GM12891 (cell line): ENCODE measurements at regions not wholly inside any gene's neighbourhood (a gene's known extent, or its start where the extent isn't known, plus 50 kb on each side); places are given as distances from the start of the nearest gene placed in this dataset.

Experiments
- POLR2A ChIP-seq: IDR thresholded peaks from 2 replicates; pipeline ENCODE4 v1.6.1; 2011; ENCODE audit warnings: low read depth, low read length, control low read depth
- POLR2AphosphoS5 ChIP-seq: IDR thresholded peaks from 2 replicates; pipeline ENCODE4 v1.6.1; 2011; ENCODE audit warnings: low read depth, low read length, control low read depth
- SPI1 ChIP-seq: IDR thresholded peaks from 2 replicates; pipeline ENCODE4 v1.6.1; 2011; ENCODE audit warnings: low read depth, low read length, control low read depth
- TAF1 ChIP-seq: IDR thresholded peaks from 2 replicates; pipeline ENCODE4 v1.6.1; 2011; ENCODE audit warnings: low read depth, low read length, control low read depth

DNA sequence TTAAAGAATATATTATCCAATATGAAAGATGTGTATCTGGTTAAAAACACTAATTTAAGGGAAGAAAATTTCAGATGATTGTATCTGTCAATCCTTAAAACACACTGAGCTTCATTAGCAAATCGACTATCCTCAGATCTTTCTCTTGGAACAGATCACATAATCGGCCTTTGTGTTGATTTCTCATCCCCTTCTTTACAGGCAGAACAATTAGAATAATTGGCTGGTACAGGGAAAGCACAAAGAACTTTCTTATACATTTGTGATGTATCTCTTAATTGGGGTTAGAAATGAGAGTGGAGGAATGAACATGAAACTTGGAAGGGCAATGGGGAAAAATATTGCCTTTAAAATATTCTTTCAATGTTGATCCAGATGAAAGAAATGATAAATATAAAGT is 662.1 kb downstream of the TLE4 start:
- no peak for TF ChIP-seq POLR2A
- no peak for TF ChIP-seq POLR2AphosphoS5
- TF ChIP-seq TAF1: no peak
- no peak for TF ChIP-seq SPI1
